Hepatocyte (in vitro differentiated cells): ENCODE measurements at regions not wholly inside any gene's neighbourhood (a gene's known extent, or its start where the extent isn't known, plus 50 kb on each side); places are given as distances from the start of the nearest gene placed in this dataset.

Experiments
- DNase-seq: peaks from one replicate; pipeline ENCODE4 v3.0.0-alpha.2; 2016; ENCODE audit warnings: low spot score
- H2AFZ ChIP-seq: fragments of 200-600 bp; sonication (generic); 2 replicates; pipeline ENCODE4 v1.6.0; 2016; ENCODE audit warnings: antibody characterized with exemption, mild to moderate bottlenecking
- H3K27ac ChIP-seq: fragments of 200-600 bp; sonication (generic); 2 replicates; pipeline ENCODE4 v1.5.1; 2016; ENCODE audit warnings: mild to moderate bottlenecking
- H3K27me3 ChIP-seq: fragments of 200-600 bp; sonication (generic); 2 replicates; pipeline ENCODE4 v1.6.1; 2016
- H3K36me3 ChIP-seq: fragments of 200-600 bp; sonication (generic); replicated peaks from 2 replicates; pipeline ENCODE4 v1.5.1; 2016; ENCODE audit warnings: low read depth; ENCODE audit not compliant: insufficient read depth
- H3K4me1 ChIP-seq: fragments of 200-600 bp; sonication (generic); 2 replicates; pipeline ENCODE4 v1.5.1; 2016; ENCODE audit warnings: mild to moderate bottlenecking, moderate library complexity; ENCODE audit not compliant: insufficient read depth
- H3K4me2 ChIP-seq: fragments of 200-600 bp; sonication (generic); 2 replicates; pipeline ENCODE4 v1.6.0; 2016
- H3K4me3 ChIP-seq: fragments of 200-600 bp; sonication (generic); 2 replicates; pipeline ENCODE4 v1.5.1; 2016; ENCODE audit warnings: mild to moderate bottlenecking
- H3K79me2 ChIP-seq: fragments of 200-600 bp; sonication (generic); 2 replicates; pipeline ENCODE4 v1.6.0; 2017; ENCODE audit warnings: mild to moderate bottlenecking
- H3K9me2 ChIP-seq: fragments of 200-600 bp; sonication (generic); replicated peaks from 2 replicates; pipeline ENCODE4 v1.6.0; 2017; ENCODE audit warnings: mild to moderate bottlenecking; ENCODE audit not compliant: insufficient read depth
- H3K9me3 ChIP-seq: fragments of 200-600 bp; sonication (generic); 2 replicates; pipeline ENCODE4 v1.5.1; 2016; ENCODE audit warnings: low read depth, mild to moderate bottlenecking
- H4K20me1 ChIP-seq: fragments of 200-600 bp; sonication (generic); 2 replicates; pipeline ENCODE4 v1.6.0; 2016; ENCODE audit warnings: mild to moderate bottlenecking; ENCODE audit not compliant: insufficient read depth, poor library complexity, severe bottlenecking
- CTCF ChIP-seq: fragments of 200-600 bp; sonication (generic); IDR thresholded peaks from 2 replicates; pipeline ENCODE4 v1.5.1; 2016; ENCODE audit warnings: antibody characterized with exemption, mild to moderate bottlenecking; ENCODE audit not compliant: poor library complexity
- EZH2 ChIP-seq: fragments of 200-600 bp; sonication (generic); IDR thresholded peaks from 2 replicates; pipeline ENCODE4 v1.6.1; 2016; ENCODE audit warnings: antibody characterized with exemption, mild to moderate bottlenecking, borderline replicate concordance
- EZH2phosphoT487 ChIP-seq: fragments of 200-600 bp; sonication (generic); IDR thresholded peaks from one replicate; pipeline ENCODE4 v1.6.1; 2018; ENCODE audit warnings: antibody characterized with exemption, mild to moderate bottlenecking, low read depth, moderate library complexity; ENCODE audit not compliant: unreplicated experiment, severe bottlenecking
- WGBS: methylation state at CpG from one replicate; pipeline ENCODE4 v1.1.6; 2016; ENCODE audit warnings: low lambda C conversion rate; ENCODE audit errors: missing lambda C conversion rate; 5-methylcytosine and 5-hydroxymethylcytosine counted together

- Histone ChIP-seq H3K4me3 (no peak overlapping the region), H4K20me1 (no peaks in the 10 kb centered on the region), H3K36me3 (no peaks in the 10 kb centered on the region), H3K4me2 (no peak overlapping the region), H3K4me1 (no peaks in the 10 kb centered on the region), H3K27me3 (no peaks in the 10 kb centered on the region), H3K27ac (no peak overlapping the region), H3K9me2 (no peaks in the 10 kb centered on the region), H2AFZ (no peak overlapping the region), H3K79me2 (no peaks in the 10 kb centered on the region), H3K9me3 (no peaks in the 10 kb centered on the region)
- DNase-seq, result no peak
- WGBS, result 100% methylated on average over 1 of the region's 1 CpG
- TF ChIP-seq EZH2, result no peak
- TF ChIP-seq EZH2phosphoT487, result no peak
- TF ChIP-seq CTCF, result no peak
Observed at GRCh38 chr6:138605958-138606357, 106.7 kb upstream of the NHSL1 start.

- H3K79me2 ChIP-seq, result no peaks in the 10 kb centered on the region
- no peak overlapping the region for H3K4me3 ChIP-seq
- no peak overlapping the region for H2AFZ ChIP-seq
- no peak for DNase-seq
- H3K4me1 ChIP-seq, result no peaks in the 10 kb centered on the region
- H3K9me2 ChIP-seq, result no peaks in the 10 kb centered on the region
- no peaks in the 10 kb centered on the region for H4K20me1 ChIP-seq
- TF ChIP-seq CTCF (no peak), EZH2 (no peak), EZH2phosphoT487 (no peak)
- H3K36me3 ChIP-seq, result no peaks in the 10 kb centered on the region
- 86% methylated on average over 10 of the region's 10 CpGs for WGBS
- H3K9me3 ChIP-seq, result no peaks in the 10 kb centered on the region
- H3K27me3 ChIP-seq, result no peaks in the 10 kb centered on the region
- H3K27ac ChIP-seq, result no peak overlapping the region
- H3K4me2 ChIP-seq, result no peak overlapping the region
Observed at GRCh38 chr6:138607478-138608433, 108.5 kb upstream of the NHSL1 start.

- no peak for DNase-seq
- Histone ChIP-seq H2AFZ (no peak overlapping the region), H3K4me1 (no peaks in the 10 kb centered on the region), H3K36me3 (no peaks in the 10 kb centered on the region), H3K4me3 (no peak overlapping the region), H3K9me2 (no peaks in the 10 kb centered on the region), H4K20me1 (no peaks in the 10 kb centered on the region), H3K4me2 (no peak overlapping the region), H3K79me2 (no peaks in the 10 kb centered on the region), H3K27ac (no peak overlapping the region), H3K27me3 (no peaks in the 10 kb centered on the region), H3K9me3 (no peaks in the 10 kb centered on the region)
- 91% methylated on average over 1 of the region's 1 CpG for WGBS
- TF ChIP-seq EZH2 (no peak), EZH2phosphoT487 (no peak), CTCF (no peak)
Observed at GRCh38 chr6:138608896-138609295, 109.6 kb upstream of the NHSL1 start.
